ENCODE measurements at regions not wholly inside any gene's neighbourhood (a gene's known extent, or its start where the extent isn't known, plus 50 kb on each side); places are given as distances from the start of the nearest gene placed in this dataset.
A peak's percentile ranks its signal among the peaks of the same experiment; 100 is the strongest.

GRCh38 chr20:62563561-62563960, 78.7 kb upstream of the SLCO4A1 start:
- DNase-seq: no peak

- no peak for DNase-seq
These were observed 77.7 kb upstream of the SLCO4A1 start for GRCh38 chr20:62564456-62565245.

- no peak for DNase-seq
These were observed 76.0 kb upstream of the SLCO4A1 start for GRCh38 chr20:62566266-62566665.

GRCh38 chr20:62566771-62567170, 75.5 kb upstream of the SLCO4A1 start:
- DNase-seq: no peak

- DNase-seq: no peak
These were observed 74.9 kb upstream of the SLCO4A1 start for GRCh38 chr20:62567246-62568044.

- DNase-seq: no peak
These were observed 74.3 kb upstream of the SLCO4A1 start for GRCh38 chr20:62568045-62568389.

GRCh38 chr20:62569615-62570014, 72.7 kb upstream of the SLCO4A1 start:
- no peak for DNase-seq

- no peak for DNase-seq
These were observed 71.9 kb upstream of the SLCO4A1 start for GRCh38 chr20:62570403-62570802.

- DNase-seq: no peak
These were observed 71.2 kb upstream of the SLCO4A1 start for GRCh38 chr20:62570897-62571668.

GRCh38 chr20:62571669-62572344, 70.5 kb upstream of the SLCO4A1 start:
- DNase-seq: peak; percentile 4 to 12

- no peak for DNase-seq
These were observed 69.3 kb upstream of the SLCO4A1 start for GRCh38 chr20:62572980-62573379.

- DNase-seq: no peak
These were observed 68.5 kb upstream of the SLCO4A1 start for GRCh38 chr20:62573817-62574216.

GRCh38 chr20:62574230-62574993, 67.9 kb upstream of the SLCO4A1 start:
- DNase-seq: no peak

- no peak for DNase-seq
These were observed 66.2 kb upstream of the SLCO4A1 start for GRCh38 chr20:62575976-62576722.

- DNase-seq: peak; percentile 3 to 35
These were observed 65.4 kb upstream of the SLCO4A1 start for GRCh38 chr20:62576815-62577489.

- no peak for DNase-seq
These were observed 64.8 kb upstream of the SLCO4A1 start for GRCh38 chr20:62577490-62577836.

GRCh38 chr20:62578294-62578897, 63.9 kb upstream of the SLCO4A1 start:
- DNase-seq: no peak

GRCh38 chr20:62580052-62580451, 62.3 kb upstream of the SLCO4A1 start:
- DNase-seq: no peak

GRCh38 chr20:62580733-62581132, 61.6 kb upstream of the SLCO4A1 start:
- no peak for DNase-seq

GRCh38 chr20:62581308-62581707, 61.0 kb upstream of the SLCO4A1 start:
- DNase-seq: no peak

Measured in Kasumi-1 (cell line).